ENCODE measurements at regions not wholly inside any gene's neighbourhood (a gene's known extent, or its start where the extent isn't known, plus 50 kb on each side); places are given as distances from the start of the nearest gene placed in this dataset.

DNA sequence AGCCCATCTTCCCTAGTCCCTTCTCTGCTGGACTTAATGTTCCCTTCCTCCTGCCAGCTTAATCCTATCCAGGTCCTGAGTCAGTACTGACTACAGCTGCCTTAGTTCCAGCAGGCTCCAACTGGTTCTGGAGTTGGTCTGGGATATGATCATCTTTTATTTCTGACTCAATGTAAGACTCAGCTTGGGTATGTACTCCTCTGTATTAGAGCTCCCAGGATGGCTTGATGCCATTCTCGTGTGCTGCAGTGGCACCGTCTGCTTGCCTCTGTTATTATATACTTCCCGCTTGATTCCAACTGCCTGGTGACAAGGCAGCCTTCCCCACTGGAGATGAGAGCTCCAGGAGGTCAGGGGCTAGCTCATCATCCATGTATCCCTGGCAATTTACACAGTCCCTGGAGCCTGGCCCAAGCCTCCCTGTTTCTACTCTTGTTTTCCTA is 164.4 kb upstream of the DPT start (continued):
- TF ChIP-seq TSHZ2 (CRISPR knock-in tag; IDR thresholded peaks at IDR 0.05) (no peak), TOX (CRISPR knock-in tag; IDR thresholded peaks at IDR 0.05; ENCODE audit: borderline replicate concordance) (no peak), OSR1 (CRISPR knock-in tag; IDR thresholded peaks at IDR 0.05) (no peak), GLIS3 (CRISPR knock-in tag; IDR thresholded peaks at IDR 0.05) (no peak), ESRRG (CRISPR knock-in tag; IDR thresholded peaks at IDR 0.05) (no peak), ZFP30 (CRISPR knock-in tag; IDR thresholded peaks at IDR 0.05) (no peak)

- TF ChIP-seq ZNF8 (CRISPR knock-in tag; IDR thresholded peaks at IDR 0.05): no peak
- no peak for TF ChIP-seq ZNF565 (CRISPR knock-in tag; conservative IDR thresholded peaks at IDR 0.05; ENCODE audit: low read depth)
- TF ChIP-seq POU6F1 (CRISPR knock-in tag; IDR thresholded peaks at IDR 0.05; ENCODE audit: borderline replicate concordance, low read depth): no peak
- no peak for TF ChIP-seq ESRRG (CRISPR knock-in tag; IDR thresholded peaks at IDR 0.05)
- no peak for TF ChIP-seq ZFP30 (CRISPR knock-in tag; IDR thresholded peaks at IDR 0.05)
- no peak for TF ChIP-seq TSHZ2 (CRISPR knock-in tag; IDR thresholded peaks at IDR 0.05)
- no peak for TF ChIP-seq CSDC2 (CRISPR knock-in tag; IDR thresholded peaks at IDR 0.05)
- ATAC-seq: no peak; the same call in 2 of the 3 replicates
Measured at GRCh38 chr1:168894397-168894903, 165.4 kb upstream of the DPT start.

GRCh38 chr1:168897249-168897648 is 168.2 kb upstream of the DPT start:
- TF ChIP-seq PPARA (CRISPR knock-in tag; IDR thresholded peaks at IDR 0.05; ENCODE audit: borderline replicate concordance) (no peak), CSDC2 (CRISPR knock-in tag; IDR thresholded peaks at IDR 0.05) (no peak)
- no peak for ATAC-seq

DNA sequence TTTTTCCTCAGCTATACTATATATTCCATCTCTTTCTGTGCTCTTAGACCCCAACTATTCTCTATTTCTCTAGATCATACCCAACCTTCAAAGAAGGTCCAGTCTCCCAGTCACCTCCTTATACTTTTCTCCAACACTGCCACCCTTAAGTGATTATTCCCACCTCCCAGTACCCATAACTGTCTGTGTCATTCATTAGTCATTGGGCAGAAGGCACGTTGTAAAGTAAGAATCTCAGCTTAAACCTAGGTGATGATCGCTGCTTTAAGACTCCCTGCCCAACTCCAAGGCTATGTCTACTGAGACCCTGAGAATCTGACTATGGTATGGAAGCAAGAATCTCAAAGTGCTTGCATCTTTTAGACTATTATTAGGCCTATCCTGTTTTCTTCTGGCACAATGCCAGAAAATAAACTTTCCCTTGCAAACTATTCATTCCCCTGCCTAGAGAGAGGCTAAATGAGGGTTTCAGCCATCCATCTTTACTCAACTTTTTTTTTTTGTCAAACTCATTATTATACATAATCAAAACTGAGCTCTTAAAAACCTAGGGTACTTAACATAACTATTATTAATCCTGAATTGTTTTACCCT is 174.3 kb upstream of the DPT start:
- ATAC-seq: no peak
- no peak for TF ChIP-seq CSRNP3 (CRISPR knock-in tag; IDR thresholded peaks at IDR 0.05)
- TF ChIP-seq ZNF70 (CRISPR knock-in tag; IDR thresholded peaks at IDR 0.05): no peak
- TF ChIP-seq TSHZ2 (CRISPR knock-in tag; IDR thresholded peaks at IDR 0.05): no peak
- TF ChIP-seq TCF4 (CRISPR knock-in tag; IDR thresholded peaks at IDR 0.05; ENCODE audit: borderline replicate concordance): no peak
- no peak for TF ChIP-seq ARNTL (CRISPR knock-in tag; IDR thresholded peaks at IDR 0.05; ENCODE audit: borderline replicate concordance, low read depth)
- TF ChIP-seq ZNF8 (CRISPR knock-in tag; IDR thresholded peaks at IDR 0.05): no peak
- no peak for TF ChIP-seq ZFP3 (CRISPR knock-in tag; IDR thresholded peaks at IDR 0.05)
- TF ChIP-seq PPARA (CRISPR knock-in tag; IDR thresholded peaks at IDR 0.05; ENCODE audit: borderline replicate concordance): no peak
- TF ChIP-seq POU6F1 (CRISPR knock-in tag; IDR thresholded peaks at IDR 0.05; ENCODE audit: borderline replicate concordance, low read depth): no peak
- no peak for TF ChIP-seq ISL1 (CRISPR knock-in tag; IDR thresholded peaks at IDR 0.05)
- no peak for TF ChIP-seq ESRRG (CRISPR knock-in tag; IDR thresholded peaks at IDR 0.05)
- no peak for TF ChIP-seq GLIS3 (CRISPR knock-in tag; IDR thresholded peaks at IDR 0.05)
- TF ChIP-seq ZC3H10 (CRISPR knock-in tag; IDR thresholded peaks at IDR 0.05): no peak
- TF ChIP-seq ZFP30 (CRISPR knock-in tag; IDR thresholded peaks at IDR 0.05): no peak
